Breast epithelium (tissue), 4 donors: ENCODE measurements at regions not wholly inside any gene's neighbourhood (a gene's known extent, or its start where the extent isn't known, plus 50 kb on each side); places are given as distances from the start of the nearest gene placed in this dataset.

Experiments
- DNase-seq, 2 donors: peaks; one replicate each; pipeline ENCODE4 v3.0.0-alpha.2; 2019; ENCODE audit warnings: low spot score in 2 of 2
- H3K27ac ChIP-seq, 2 donors: fragments of 200-600 bp; sonication (generic) in 1 of 2; one replicate each; pipeline ENCODE4 v1.5.1; 2016 to 2019; ENCODE audit warnings: mild to moderate bottlenecking in 1 of 2
- H3K27me3 ChIP-seq, 2 donors: fragments of 200-600 bp; sonication (generic) in 1 of 2; one replicate each; pipeline versions ENCODE4 v1.5.1 to v1.6.0; 2017 to 2019; ENCODE audit warnings: control low read depth in 1 of 2, mild to moderate bottlenecking in 1 of 2
- H3K36me3 ChIP-seq: fragments of 200-600 bp; one replicate; pipeline ENCODE4 v1.5.1; 2019
- H3K4me1 ChIP-seq, 2 donors: fragments of 200-600 bp; sonication (generic); one replicate each; pipeline ENCODE4 v1.5.1; 2016 to 2019; ENCODE audit warnings: control low read depth in 1 of 2
- H3K4me3 ChIP-seq, 3 donors: fragments of 200-600 bp; sonication (generic); 1 replicate in 2 of 3; 2 replicates in 1 of 3; pipeline ENCODE4 v1.5.1; 2016 to 2019; ENCODE audit warnings: mild to moderate bottlenecking in 3 of 3, moderate library complexity in 2 of 3
- H3K9me3 ChIP-seq, 2 donors: fragments of 200-600 bp; sonication (generic) in 1 of 2; one replicate each; pipeline ENCODE4 v1.5.1; 2016 to 2019; ENCODE audit warnings: control low read depth in 1 of 2
- CTCF ChIP-seq, 3 donors: fragments of 450-650 bp; IDR thresholded peaks; one replicate each; pipeline ENCODE4 v1.5.1; 2016 to 2017; ENCODE audit warnings: antibody characterized with exemption in 3 of 3, mild to moderate bottlenecking in 3 of 3, moderate library complexity in 3 of 3
- POLR2A ChIP-seq: fragments of 450-650 bp; IDR thresholded peaks from one replicate; pipeline ENCODE4 v1.6.1; 2016; ENCODE audit warnings: antibody characterized with exemption, mild to moderate bottlenecking, moderate library complexity
- POLR2AphosphoS5 ChIP-seq, 3 donors: sonication (generic); formaldehyde crosslinking; IDR thresholded peaks; one replicate each; pipeline ENCODE4 v1.6.1; 2017; ENCODE audit warnings: antibody characterized with exemption in 3 of 3
- intact Hi-C: fragments of 100-400 bp; cut with DNase I; formaldehyde crosslinking; loops from one replicate; pipeline ENCODE4 v1.15.1; 2023; ENCODE audit warnings: low total_unique reads

- H3K9me3 ChIP-seq, result no peaks in the 10 kb centered on the region
- no peak overlapping the region for H3K4me3 ChIP-seq
- TF ChIP-seq POLR2A (no peak), CTCF (IDR thresholded peaks at IDR 0.05) (no peak), POLR2AphosphoS5 (IDR thresholded peaks at IDR 0.05) (no peak)
- H3K27me3 ChIP-seq, result no peaks in the 10 kb centered on the region
- intact Hi-C loops, result no loop called here
- no peak overlapping the region for H3K27ac ChIP-seq
- no peaks in the 10 kb centered on the region for H3K4me1 ChIP-seq
- DNase-seq, result no peak
- H3K36me3 ChIP-seq, result no peaks in the 10 kb centered on the region
These were observed 71.4 kb upstream of the CDH20 start for GRCh38 chr18:61261870-61262269.

- TF ChIP-seq POLR2AphosphoS5 (IDR thresholded peaks at IDR 0.05) (no peak), POLR2A (no peak), CTCF (IDR thresholded peaks at IDR 0.05) (no peak)
- no peaks in the 10 kb centered on the region for H3K9me3 ChIP-seq
- DNase-seq, result no peak
- no peaks in the 10 kb centered on the region for H3K4me1 ChIP-seq
- no peaks in the 10 kb centered on the region for H3K27me3 ChIP-seq
- H3K36me3 ChIP-seq, result no peaks in the 10 kb centered on the region
- intact Hi-C loops, result no loop called here
- H3K4me3 ChIP-seq, result no peak overlapping the region
- H3K27ac ChIP-seq, result no peak overlapping the region
These were observed 60.4 kb upstream of the CDH20 start for GRCh38 chr18:61272793-61273192.

- Histone ChIP-seq H3K9me3 (no peaks in the 10 kb centered on the region), H3K4me1 (no peaks in the 10 kb centered on the region), H3K36me3 (no peaks in the 10 kb centered on the region), H3K27ac (no peak overlapping the region), H3K4me3 (no peak overlapping the region), H3K27me3 (no peaks in the 10 kb centered on the region)
- DNase-seq, result no peak
- TF ChIP-seq CTCF (IDR thresholded peaks at IDR 0.05), result no peak
- no peak for TF ChIP-seq POLR2AphosphoS5 (IDR thresholded peaks at IDR 0.05)
- no peak for TF ChIP-seq POLR2A
- intact Hi-C loops, result no loop called here
These were observed 59.7 kb upstream of the CDH20 start for GRCh38 chr18:61273533-61273932.

- no peak for TF ChIP-seq POLR2AphosphoS5 (IDR thresholded peaks at IDR 0.05)
- TF ChIP-seq POLR2A, result no peak
- TF ChIP-seq CTCF (IDR thresholded peaks at IDR 0.05), result no peak
- no peak for DNase-seq
- Histone ChIP-seq H3K27ac (no peak overlapping the region), H3K4me1 (no peaks in the 10 kb centered on the region), H3K27me3 (no peaks in the 10 kb centered on the region), H3K9me3 (no peaks in the 10 kb centered on the region), H3K36me3 (no peaks in the 10 kb centered on the region), H3K4me3 (no peak overlapping the region)
- intact Hi-C loops, result no loop called here
These were observed 58.7 kb upstream of the CDH20 start for GRCh38 chr18:61274416-61274960.

- Histone ChIP-seq H3K4me1 (no peaks in the 10 kb centered on the region), H3K27ac (no peak overlapping the region), H3K36me3 (no peaks in the 10 kb centered on the region), H3K9me3 (peaks cover 4 to 14% of the 10 kb centered on the region in 2 donors), H3K4me3 (no peak overlapping the region), H3K27me3 (no peaks in the 10 kb centered on the region)
- TF ChIP-seq POLR2A (no peak), CTCF (IDR thresholded peaks at IDR 0.05) (no peak), POLR2AphosphoS5 (IDR thresholded peaks at IDR 0.05) (no peak)
- no peak for DNase-seq
- intact Hi-C loops, result no loop called here
These were observed 55.4 kb upstream of the CDH20 start for GRCh38 chr18:61277808-61278207.
